HCT116 (cell line): ENCODE measurements at regions not wholly inside any gene's neighbourhood (a gene's known extent, or its start where the extent isn't known, plus 50 kb on each side); places are given as distances from the start of the nearest gene placed in this dataset.
A peak's percentile ranks its signal among the peaks of the same experiment; 100 is the strongest.

ENCODE experiments used
- ATAC-seq: fragments of 200-7000 bp; cut with Tn5 transposase; 2 replicates; pipeline ENCODE4 v1.9.1; 2020; ENCODE audit warnings: mild to moderate bottlenecking, moderate library complexity
- BruUV-seq: library from RNA; stranded (reverse); fragments of 400-500 nt; replicated peaks from 2 replicates; lab custom pipeline; 2021; lab: Mats Ljungman, UMichigan
- CTCF ChIA-PET: fragments of 300-600 bp; sonication (Branson Sonifier 250); formaldehyde crosslinking; loops from one replicate; lab custom pipeline; 2021; ENCODE audit warnings: antibody characterized with exemption; lab: Charles Lee
- POLR2A ChIA-PET: fragments of 300-600, 350-600 bp; sonication (Branson Sonifier 250); formaldehyde crosslinking; loops from one replicate; lab custom pipeline; 2021; ENCODE audit warnings: antibody characterized with exemption; lab: Charles Lee
- RAD21 ChIA-PET, 2 experiments: fragments of 300-600 bp; sonication (Branson Sonifier 250); formaldehyde crosslinking; loops; one replicate each; lab custom pipeline; 2023; ENCODE audit warnings: low total read pairs in 2 of 2; ENCODE audit not compliant: uncharacterized antibody in 2 of 2, unreplicated experiment in 2 of 2, low non-redundant PET in 1 of 2; lab: Charles Lee
- DNase-seq: peaks from one replicate; pipeline ENCODE4 v3.0.0-alpha.2; 2010; ENCODE audit warnings: low read depth, low spot score
- H2AFZ ChIP-seq: fragments of 200-600 bp; shearing (Covaris generic), sonication (generic); 2 replicates; pipeline ENCODE4 v1.6.1; 2017; ENCODE audit warnings: low read depth, mixed run types, mixed read lengths, antibody characterized with exemption, low read length; ENCODE audit not compliant: poor library complexity, severe bottlenecking
- H3K27ac ChIP-seq: 2 replicates; pipeline ENCODE4 v1.5.1; 2012; ENCODE audit warnings: low read depth, low read length
- H3K27me3 ChIP-seq: fragments of 200-600 bp; sonication (generic); 2 replicates; pipeline ENCODE4 v1.6.1; 2016; ENCODE audit warnings: mixed run types, low read length, mixed read lengths; ENCODE audit not compliant: insufficient read depth
- H3K36me3 ChIP-seq, 2 experiments: fragments of 200-500 bp in 1 of 2; fragments of 200-600 bp in 1 of 2; sonication (Bioruptor generic) in 1 of 2; sonication (generic) in 1 of 2; 2 replicates each; pipeline versions ENCODE4 v1.5.1 to v1.6.1; 2014 to 2016; ENCODE audit warnings: low read length in 2 of 2, inconsistent platforms in 1 of 2, mixed read lengths in 1 of 2, mixed run types in 1 of 2; ENCODE audit not compliant: insufficient read depth in 2 of 2, control insufficient read depth in 1 of 2
- H3K4me1 ChIP-seq, 2 experiments: fragments of 200-600 bp in 1 of 2; sonication (generic) in 1 of 2; 2 replicates each; pipeline versions ENCODE4 v1.5.1 to v1.6.1; 2012 to 2017; ENCODE audit warnings: low read length in 2 of 2, inconsistent platforms in 1 of 2, mild to moderate bottlenecking in 1 of 2, mixed read lengths in 1 of 2, mixed run types in 1 of 2, moderate library complexity in 1 of 2; ENCODE audit not compliant: insufficient read depth in 2 of 2, control insufficient read depth in 1 of 2
- H3K4me2 ChIP-seq: fragments of 200-600 bp; sonication (generic); 2 replicates; pipeline ENCODE4 v1.6.1; 2017; ENCODE audit warnings: mixed run types, low read length, mixed read lengths
- H3K4me3 ChIP-seq, 2 experiments: fragments of 200-600 bp in 1 of 2; sonication (generic) in 1 of 2; replicated peaks in 1 of 2; 2 replicates each; pipeline ENCODE4 v1.5.1; 2011 to 2016; ENCODE audit warnings: low read length in 2 of 2, control low read depth in 1 of 2, low read depth in 1 of 2, mild to moderate bottlenecking in 1 of 2, mixed read lengths in 1 of 2, mixed run types in 1 of 2
- H3K79me2 ChIP-seq: fragments of 200-600 bp; sonication (generic); 2 replicates; pipeline ENCODE4 v1.6.1; 2017; ENCODE audit warnings: mild to moderate bottlenecking, mixed run types, low read length, moderate library complexity, mixed read lengths; ENCODE audit not compliant: insufficient read depth
- H3K9ac ChIP-seq: fragments of 200-600 bp; sonication (generic); 2 replicates; pipeline ENCODE4 v1.6.1; 2016; ENCODE audit warnings: low read length, mixed read lengths
- H3K9me2 ChIP-seq: fragments of 200-600 bp; sonication (generic), shearing (Covaris generic); 2 replicates; pipeline ENCODE4 v1.6.1; 2017; ENCODE audit warnings: mixed run types, mild to moderate bottlenecking, moderate library complexity; ENCODE audit not compliant: insufficient read depth
- H3K9me3 ChIP-seq, 2 experiments: fragments of 200-500 bp in 1 of 2; fragments of 200-600 bp in 1 of 2; sonication (Bioruptor generic) in 1 of 2; sonication (generic) in 1 of 2; 2 replicates each; pipeline ENCODE4 v1.6.1; 2014 to 2017; ENCODE audit warnings: low read length in 2 of 2, mixed read lengths in 2 of 2, inconsistent platforms in 1 of 2, low read depth in 1 of 2, mild to moderate bottlenecking in 1 of 2, mixed run types in 1 of 2, moderate library complexity in 1 of 2; ENCODE audit not compliant: control insufficient read depth in 1 of 2, insufficient read depth in 1 of 2
- H4K20me1 ChIP-seq: fragments of 200-600 bp; sonication (generic), shearing (Covaris generic); 2 replicates; pipeline ENCODE4 v1.6.1; 2017; ENCODE audit warnings: mixed run types, mild to moderate bottlenecking, moderate library complexity; ENCODE audit not compliant: insufficient read depth
- ATF3 ChIP-seq: IDR thresholded peaks from 2 replicates; pipeline ENCODE4 v1.6.1; 2012
- EZH2 ChIP-seq: fragments of 200-600 bp; sonication (generic); IDR thresholded peaks from 2 replicates; pipeline ENCODE4 v1.6.1; 2017; ENCODE audit warnings: antibody characterized with exemption, mixed run types
- EZH2phosphoT487 ChIP-seq: fragments of 200-600 bp; IDR thresholded peaks from 2 replicates; pipeline ENCODE4 v1.6.1; 2018; ENCODE audit warnings: antibody characterized with exemption, borderline replicate concordance
- TCF7L2 ChIP-seq: IDR thresholded peaks from 2 replicates; pipeline ENCODE4 v1.7.0; 2011; ENCODE audit warnings: borderline replicate concordance, inconsistent platforms; ENCODE audit not compliant: insufficient read depth, insufficient read length; ENCODE audit errors: extremely low read depth
- ZNF274 ChIP-seq: fragments of 200-500 bp; sonication (Bioruptor generic); IDR thresholded peaks from 2 replicates; pipeline ENCODE4 v1.6.1; 2014; ENCODE audit warnings: mild to moderate bottlenecking, low read depth, low read length, inconsistent platforms
- intact Hi-C: fragments of 100-400 bp; cut with micrococcal nuclease; formaldehyde crosslinking; loops from 2 replicates; pipeline ENCODE4 v1.10.0; 2022

- Histone ChIP-seq H3K9ac (no peak overlapping the region), H3K9me3 (no peaks in the 10 kb centered on the region), H3K27me3 (peaks cover 67% of the 10 kb centered on the region), H4K20me1 (no peaks in the 10 kb centered on the region), H3K36me3 (no peaks in the 10 kb centered on the region), H3K27ac (no peak overlapping the region), H2AFZ (no peak overlapping the region), H3K79me2 (no peaks in the 10 kb centered on the region), H3K4me2 (no peak overlapping the region), H3K9me2 (no peaks in the 10 kb centered on the region), H3K4me3 (no peak overlapping the region), H3K4me1 (no peaks in the 10 kb centered on the region)
- POLR2A ChIA-PET: no interaction called here
- TF ChIP-seq ZNF274: no peak
- no peak for TF ChIP-seq TCF7L2
- TF ChIP-seq EZH2: 0 out of 2 replicates have a peak, but pooled peaks have one; percentile 61
- TF ChIP-seq ATF3: no peak
- CTCF ChIA-PET: interaction anchor here (1.3 kb wide), 1 partner anchor 82 kb away, joined by 11 read pairs; no protein-coding TSS in a partner anchor
- RAD21 ChIA-PET: no interaction called here
- intact Hi-C loops: loop anchor here (5.0 kb wide), 1 partner anchor 673 kb away; no protein-coding TSS in a partner anchor
- ATAC-seq (no peak), DNase-seq (no peak)
- no TSS peak for BruUV-seq
Observed at GRCh38 chr4:147014946-147015345, 69.3 kb upstream of the TTC29 start.

GRCh38 chr4:147015491-147015890 is 69.8 kb upstream of the TTC29 start:
- intact Hi-C loops: loop anchor here (5.0 kb wide), 1 partner anchor 673 kb away; no protein-coding TSS in a partner anchor
- Histone ChIP-seq H3K4me2 (no peak overlapping the region), H2AFZ (no peak overlapping the region), H3K9ac (no peak overlapping the region), H3K79me2 (no peaks in the 10 kb centered on the region), H3K9me2 (no peaks in the 10 kb centered on the region), H3K9me3 (no peaks in the 10 kb centered on the region), H4K20me1 (no peaks in the 10 kb centered on the region), H3K36me3 (no peaks in the 10 kb centered on the region), H3K27me3 (peaks cover 62% of the 10 kb centered on the region), H3K27ac (no peak overlapping the region), H3K4me3 (no peak overlapping the region), H3K4me1 (no peaks in the 10 kb centered on the region)
- ChIA-PET POLR2A (no interaction called here), RAD21 (no interaction called here), CTCF (interaction anchor here (1.1 kb wide), 1 partner anchor 82 kb away, joined by 5 read pairs; no protein-coding TSS in a partner anchor)
- BruUV-seq: no TSS peak
- DNase-seq (no peak), ATAC-seq (no peak)
- TF ChIP-seq EZH2phosphoT487: no peak
